Progenitor cell of endocrine pancreas (in vitro differentiated cells): ENCODE measurements at regions not wholly inside any gene's neighbourhood (a gene's known extent, or its start where the extent isn't known, plus 50 kb on each side); places are given as distances from the start of the nearest gene placed in this dataset.

Experiments used
- DNase-seq: peaks from one replicate; pipeline ENCODE4 v3.0.0; 2021; ENCODE audit warnings: low spot score; ENCODE audit not compliant: unreplicated experiment
- H3K27ac Mint-ChIP-seq: 2 replicates; pipeline ENCODE4 v1.8.0; 2021; ENCODE audit warnings: mild to moderate bottlenecking, moderate library complexity, mixed read lengths
- H3K27me3 Mint-ChIP-seq: 2 replicates; pipeline ENCODE4 v1.8.0; 2021; ENCODE audit warnings: mixed read lengths
- H3K36me3 Mint-ChIP-seq: 2 replicates; pipeline ENCODE4 v1.8.0; 2022; ENCODE audit warnings: mixed read lengths; ENCODE audit not compliant: insufficient read depth
- H3K4me1 Mint-ChIP-seq: 2 replicates; pipeline ENCODE4 v1.8.0; 2021; ENCODE audit warnings: low read depth, mixed read lengths
- H3K4me3 Mint-ChIP-seq: 2 replicates; pipeline ENCODE4 v1.8.0; 2021; ENCODE audit warnings: low read depth, mild to moderate bottlenecking, moderate library complexity, mixed read lengths
- H3K9me3 Mint-ChIP-seq: 2 replicates; pipeline ENCODE4 v1.8.0; 2021; ENCODE audit warnings: low read depth, mixed read lengths
- CTCF ChIP-seq: fragments of 200-600 bp; sonication (generic); IDR thresholded peaks from one replicate; pipeline ENCODE4 v1.5.0; 2021; ENCODE audit warnings: antibody characterized with exemption, mild to moderate bottlenecking; ENCODE audit not compliant: unreplicated experiment

GRCh38 chr5:107241841-107242240, 428.9 kb downstream of the EFNA5 start:
- H3K4me1 Mint-ChIP-seq, result no peaks in the 10 kb centered on the region
- H3K27ac Mint-ChIP-seq, result no peak overlapping the region
- H3K4me3 Mint-ChIP-seq, result no peak overlapping the region
- DNase-seq, result no peak
- no peaks in the 10 kb centered on the region for H3K27me3 Mint-ChIP-seq
- no peaks in the 10 kb centered on the region for H3K36me3 Mint-ChIP-seq
- no peak for TF ChIP-seq CTCF
- H3K9me3 Mint-ChIP-seq, result no peaks in the 10 kb centered on the region

GRCh38 chr5:107235167-107235566, 435.6 kb downstream of the EFNA5 start:
- Mint-ChIP-seq H3K4me1 (no peaks in the 10 kb centered on the region), H3K27ac (no peak overlapping the region), H3K4me3 (no peak overlapping the region), H3K27me3 (no peaks in the 10 kb centered on the region), H3K9me3 (no peaks in the 10 kb centered on the region), H3K36me3 (no peaks in the 10 kb centered on the region)
- TF ChIP-seq CTCF, result no peak
- no peak for DNase-seq

- Mint-ChIP-seq H3K9me3 (no peaks in the 10 kb centered on the region), H3K27ac (no peak overlapping the region), H3K4me3 (no peak overlapping the region), H3K4me1 (no peaks in the 10 kb centered on the region), H3K36me3 (no peaks in the 10 kb centered on the region), H3K27me3 (no peaks in the 10 kb centered on the region)
- no peak for DNase-seq
- TF ChIP-seq CTCF, result no peak
These were observed 437.9 kb downstream of the EFNA5 start for GRCh38 chr5:107232788-107233187.

GRCh38 chr5:107232293-107232692, 438.4 kb downstream of the EFNA5 start:
- Mint-ChIP-seq H3K4me3 (no peak overlapping the region), H3K36me3 (no peaks in the 10 kb centered on the region), H3K27ac (no peak overlapping the region), H3K9me3 (no peaks in the 10 kb centered on the region), H3K4me1 (no peaks in the 10 kb centered on the region), H3K27me3 (no peaks in the 10 kb centered on the region)
- TF ChIP-seq CTCF, result no peak
- no peak for DNase-seq

- Mint-ChIP-seq H3K27ac (no peak overlapping the region), H3K36me3 (no peaks in the 10 kb centered on the region), H3K9me3 (no peaks in the 10 kb centered on the region), H3K27me3 (no peaks in the 10 kb centered on the region), H3K4me1 (no peaks in the 10 kb centered on the region), H3K4me3 (no peak overlapping the region)
- DNase-seq, result no peak
- no peak for TF ChIP-seq CTCF
These were observed 439.5 kb downstream of the EFNA5 start for GRCh38 chr5:107231191-107231590.

GRCh38 chr5:107230367-107230766, 440.4 kb downstream of the EFNA5 start:
- Mint-ChIP-seq H3K27me3 (no peaks in the 10 kb centered on the region), H3K27ac (no peak overlapping the region), H3K9me3 (peaks cover 4% of the 10 kb centered on the region), H3K4me3 (no peak overlapping the region), H3K4me1 (no peaks in the 10 kb centered on the region), H3K36me3 (no peaks in the 10 kb centered on the region)
- DNase-seq, result no peak
- no peak for TF ChIP-seq CTCF
